HepG2 (cell line): ENCODE measurements at regions not wholly inside any gene's neighbourhood (a gene's known extent, or its start where the extent isn't known, plus 50 kb on each side); places are given as distances from the start of the nearest gene placed in this dataset.

Experiments
- EZH2 ChIP-seq: conservative IDR thresholded peaks from 2 replicates; pipeline ENCODE4 v1.6.1; 2012; ENCODE audit warnings: mild to moderate bottlenecking, low read depth, low read length, moderate library complexity
- GLI4 ChIP-seq: sonication (generic); formaldehyde crosslinking; IDR thresholded peaks from 2 replicates; pipeline ENCODE4 v1.5.1; 2020; ENCODE audit warnings: missing genetic modification reagents, mild to moderate bottlenecking, moderate library complexity, borderline replicate concordance
- JUNB ChIP-seq: sonication (generic); formaldehyde crosslinking; IDR thresholded peaks from 2 replicates; pipeline ENCODE4 v1.8.0; 2022; ENCODE audit warnings: missing genetic modification reagents, mild to moderate bottlenecking, borderline replicate concordance
- NR1H2 ChIP-seq: sonication (generic); formaldehyde crosslinking; IDR thresholded peaks from 2 replicates; pipeline ENCODE4 v1.8.1; 2022; ENCODE audit warnings: low read depth, missing genetic modification reagents, borderline replicate concordance
- NR2F1 ChIP-seq, 2 experiments: fragments of 450-650 bp in 1 of 2; formaldehyde crosslinking in 1 of 2; IDR thresholded peaks; 2 replicates each; pipeline versions ENCODE4 v1.5.0 to v1.6.1; 2016 to 2020; ENCODE audit warnings: mild to moderate bottlenecking in 1 of 2, missing compliant biosample characterization in 1 of 2, missing genetic modification reagents in 1 of 2, moderate library complexity in 1 of 2
- ZNF629 ChIP-seq: sonication (generic); formaldehyde crosslinking; conservative IDR thresholded peaks from 2 replicates; pipeline ENCODE4 v1.5.0; 2020; ENCODE audit warnings: missing genetic modification reagents
- TF ChIP-seq, protein P1 (sequence below): sonication (generic); formaldehyde crosslinking; IDR thresholded peaks from 2 replicates; pipeline ENCODE4 v1.9.0; 2022; ENCODE audit warnings: missing genetic modification reagents, mild to moderate bottlenecking, borderline replicate concordance
- TF ChIP-seq, protein P2 (sequence below): sonication (generic); formaldehyde crosslinking; IDR thresholded peaks from 2 replicates; pipeline ENCODE4 v1.4.0; 2020; ENCODE audit warnings: missing genetic modification reagents; ENCODE audit errors: not compliant biosample characterization
- TF ChIP-seq, protein P3 (sequence below): sonication (generic); formaldehyde crosslinking; IDR thresholded peaks from 2 replicates; pipeline ENCODE4 v1.5.0; 2020; ENCODE audit warnings: mild to moderate bottlenecking, missing genetic modification reagents, moderate library complexity

DNA sequence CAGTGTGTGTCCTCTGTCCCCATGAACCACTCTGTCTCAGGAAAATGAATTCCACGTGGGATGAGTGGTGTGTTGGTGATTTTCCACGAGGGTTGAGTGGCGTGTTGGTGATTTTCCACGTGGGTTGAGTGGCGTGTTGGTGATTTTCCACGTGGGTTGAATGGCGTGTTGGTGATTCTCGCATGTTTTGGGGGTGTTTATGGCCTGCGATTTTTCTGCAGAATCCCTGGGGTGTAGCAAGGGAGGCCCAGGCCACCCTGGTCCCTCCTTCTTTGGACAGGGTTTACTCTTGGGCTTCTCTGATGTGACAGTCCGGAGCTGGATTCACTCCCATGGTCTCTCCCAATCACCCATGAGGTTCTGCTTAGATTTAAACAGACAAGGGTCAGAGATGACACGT is 90.6 kb upstream of the FRMD1 start:
- no peak for TF ChIP-seq NR1H2 (CRISPR knock-in tag)
- no peak for TF ChIP-seq GLI4 (CRISPR knock-in tag)
- no peak for TF ChIP-seq ZNF629
- no peak for TF ChIP-seq NR2F1 (CRISPR knock-in tag; IDR thresholded peaks at IDR 0.05)
- TF ChIP-seq, protein P1, sequence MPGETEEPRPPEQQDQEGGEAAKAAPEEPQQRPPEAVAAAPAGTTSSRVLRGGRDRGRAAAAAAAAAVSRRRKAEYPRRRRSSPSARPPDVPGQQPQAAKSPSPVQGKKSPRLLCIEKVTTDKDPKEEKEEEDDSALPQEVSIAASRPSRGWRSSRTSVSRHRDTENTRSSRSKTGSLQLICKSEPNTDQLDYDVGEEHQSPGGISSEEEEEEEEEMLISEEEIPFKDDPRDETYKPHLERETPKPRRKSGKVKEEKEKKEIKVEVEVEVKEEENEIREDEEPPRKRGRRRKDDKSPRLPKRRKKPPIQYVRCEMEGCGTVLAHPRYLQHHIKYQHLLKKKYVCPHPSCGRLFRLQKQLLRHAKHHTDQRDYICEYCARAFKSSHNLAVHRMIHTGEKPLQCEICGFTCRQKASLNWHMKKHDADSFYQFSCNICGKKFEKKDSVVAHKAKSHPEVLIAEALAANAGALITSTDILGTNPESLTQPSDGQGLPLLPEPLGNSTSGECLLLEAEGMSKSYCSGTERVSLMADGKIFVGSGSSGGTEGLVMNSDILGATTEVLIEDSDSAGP (CRISPR knock-in tag), result no peak
- no peak for TF ChIP-seq EZH2
- TF ChIP-seq JUNB (CRISPR knock-in tag), result no peak
- TF ChIP-seq, protein P2, sequence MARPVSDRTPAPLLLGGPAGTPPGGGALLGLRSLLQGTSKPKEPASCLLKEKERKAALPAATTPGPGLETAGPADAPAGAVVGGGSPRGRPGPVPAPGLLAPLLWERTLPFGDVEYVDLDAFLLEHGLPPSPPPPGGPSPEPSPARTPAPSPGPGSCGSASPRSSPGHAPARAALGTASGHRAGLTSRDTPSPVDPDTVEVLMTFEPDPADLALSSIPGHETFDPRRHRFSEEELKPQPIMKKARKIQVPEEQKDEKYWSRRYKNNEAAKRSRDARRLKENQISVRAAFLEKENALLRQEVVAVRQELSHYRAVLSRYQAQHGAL (CRISPR knock-in tag), result no peak
- TF ChIP-seq, protein P3, sequence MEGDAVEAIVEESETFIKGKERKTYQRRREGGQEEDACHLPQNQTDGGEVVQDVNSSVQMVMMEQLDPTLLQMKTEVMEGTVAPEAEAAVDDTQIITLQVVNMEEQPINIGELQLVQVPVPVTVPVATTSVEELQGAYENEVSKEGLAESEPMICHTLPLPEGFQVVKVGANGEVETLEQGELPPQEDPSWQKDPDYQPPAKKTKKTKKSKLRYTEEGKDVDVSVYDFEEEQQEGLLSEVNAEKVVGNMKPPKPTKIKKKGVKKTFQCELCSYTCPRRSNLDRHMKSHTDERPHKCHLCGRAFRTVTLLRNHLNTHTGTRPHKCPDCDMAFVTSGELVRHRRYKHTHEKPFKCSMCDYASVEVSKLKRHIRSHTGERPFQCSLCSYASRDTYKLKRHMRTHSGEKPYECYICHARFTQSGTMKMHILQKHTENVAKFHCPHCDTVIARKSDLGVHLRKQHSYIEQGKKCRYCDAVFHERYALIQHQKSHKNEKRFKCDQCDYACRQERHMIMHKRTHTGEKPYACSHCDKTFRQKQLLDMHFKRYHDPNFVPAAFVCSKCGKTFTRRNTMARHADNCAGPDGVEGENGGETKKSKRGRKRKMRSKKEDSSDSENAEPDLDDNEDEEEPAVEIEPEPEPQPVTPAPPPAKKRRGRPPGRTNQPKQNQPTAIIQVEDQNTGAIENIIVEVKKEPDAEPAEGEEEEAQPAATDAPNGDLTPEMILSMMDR (CRISPR knock-in tag), result no peak
